RPMI8226 (cell line): ENCODE measurements at regions not wholly inside any gene's neighbourhood (a gene's known extent, or its start where the extent isn't known, plus 50 kb on each side); places are given as distances from the start of the nearest gene placed in this dataset.
A peak's percentile ranks its signal among the peaks of the same experiment; 100 is the strongest.

Experiments
- DNase-seq: peaks from one replicate; pipeline ENCODE4 v3.0.0-alpha.2; 2015

DNA sequence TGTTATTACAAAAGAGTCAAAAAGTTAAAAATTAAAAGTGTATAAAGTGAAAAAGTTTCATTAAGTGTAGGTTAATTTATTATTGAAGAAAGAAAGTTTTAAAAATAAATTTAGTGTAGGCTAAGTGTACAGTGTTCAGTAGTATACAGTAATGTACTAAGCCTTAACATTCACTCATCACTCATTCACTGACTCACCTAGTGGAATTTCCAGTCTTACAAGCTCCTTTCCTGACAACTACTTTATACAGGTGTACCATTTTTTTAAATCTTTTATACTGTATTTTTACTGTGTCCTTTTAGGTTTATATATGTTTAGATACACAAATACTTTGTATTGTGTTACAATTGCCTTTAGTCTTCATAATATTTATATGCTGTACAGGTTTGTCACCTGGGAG is 530.2 kb upstream of the FAM174A start:
- DNase-seq: no peak

DNA sequence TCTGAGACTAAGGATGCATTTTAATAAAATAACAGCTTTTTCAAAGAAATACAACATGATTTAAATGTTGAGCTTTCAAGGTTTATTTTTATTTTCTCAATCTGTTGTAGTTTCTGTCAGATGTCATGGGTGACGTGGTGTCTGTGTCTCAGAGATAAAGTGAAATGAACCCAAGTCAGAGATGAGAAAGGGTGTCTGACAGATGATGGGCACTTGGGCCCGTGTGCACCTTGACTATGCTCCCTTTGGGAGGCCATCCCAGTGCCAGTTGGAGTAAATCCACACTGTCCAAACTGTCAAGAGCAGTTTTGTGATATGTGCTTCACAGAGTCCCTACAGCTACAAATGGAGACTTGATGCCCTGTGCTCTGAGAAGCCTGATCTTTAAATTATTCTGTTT is 536.9 kb upstream of the FAM174A start:
- DNase-seq: no peak

- no peak for DNase-seq
Measured at GRCh38 chr5:99995407-99995806, 539.8 kb upstream of the FAM174A start.

GRCh38 chr5:99973779-99974178 is 561.4 kb upstream of the FAM174A start:
- DNase-seq: no peak

DNA sequence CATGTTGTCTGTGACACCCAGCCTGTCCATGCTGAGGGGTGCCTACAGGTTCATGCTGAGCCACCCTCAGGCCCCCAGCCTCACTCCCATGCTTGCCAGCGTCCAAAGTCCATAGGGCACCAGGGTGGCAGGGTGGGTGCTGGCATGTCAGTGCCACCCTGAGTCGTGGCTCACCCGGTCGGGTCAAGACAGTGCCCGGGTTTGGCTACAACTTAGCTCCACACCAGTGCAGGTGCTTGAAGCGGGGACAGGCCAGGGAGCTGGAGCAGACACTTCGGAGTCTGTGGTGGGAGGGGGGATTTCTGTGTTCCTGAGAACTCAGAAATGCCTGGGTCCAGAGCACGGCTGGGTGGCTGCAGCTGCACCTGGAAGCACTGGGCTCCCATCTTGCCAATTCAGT is 579.2 kb upstream of the FAM174A start:
- DNase-seq: no peak

DNA sequence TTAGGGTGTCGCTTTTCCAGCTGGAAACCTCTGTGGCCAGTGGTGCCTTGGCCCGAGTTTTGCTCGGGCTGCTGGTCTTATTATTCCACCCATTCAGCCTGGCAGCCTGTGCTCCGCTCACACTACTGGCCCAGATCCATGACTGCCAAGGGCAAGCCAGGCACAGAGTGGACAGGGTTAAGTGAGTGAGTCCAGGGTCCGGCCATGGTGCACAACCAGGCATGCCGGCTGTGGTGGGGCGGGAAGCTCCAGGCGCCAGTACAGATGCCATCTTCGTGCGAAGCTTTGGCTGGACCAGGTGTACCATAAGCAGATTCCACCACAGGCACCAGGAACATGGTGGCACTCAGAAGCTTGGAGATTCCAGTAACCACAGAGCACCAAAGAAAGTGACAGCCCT is 580.2 kb upstream of the FAM174A start:
- no peak for DNase-seq

GRCh38 chr5:99949969-99950524 is 585.1 kb upstream of the FAM174A start:
- DNase-seq: no peak

DNA sequence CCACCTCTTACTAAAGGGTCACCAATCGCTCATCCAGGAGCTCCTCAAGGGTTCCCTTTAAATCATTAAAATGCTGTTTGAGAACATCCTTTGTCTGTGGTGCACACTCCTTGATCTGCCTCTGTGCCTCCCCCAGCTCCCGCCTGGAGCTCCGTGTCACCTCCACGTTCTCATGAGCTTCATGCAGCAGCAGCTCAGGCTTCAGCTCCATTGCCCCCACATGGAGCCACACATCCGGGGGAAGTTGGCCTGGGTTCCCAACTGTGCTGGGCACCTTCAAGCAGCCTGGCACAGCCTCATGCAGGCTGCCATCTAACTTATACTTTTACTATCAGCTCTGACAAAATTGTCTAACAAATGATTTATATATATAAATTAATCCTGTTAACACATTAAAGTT is 585.8 kb upstream of the FAM174A start:
- no peak for DNase-seq

- no peak for DNase-seq
Measured at GRCh38 chr5:99948850-99949249, 586.3 kb upstream of the FAM174A start.

GRCh38 chr5:99945478-99946442 is 589.4 kb upstream of the FAM174A start:
- DNase-seq: peak; percentile 16

- no peak for DNase-seq
Measured at GRCh38 chr5:99940540-99940939, 594.6 kb upstream of the FAM174A start.

GRCh38 chr5:99936911-99937310 is 598.3 kb upstream of the FAM174A start:
- DNase-seq: no peak

- no peak for DNase-seq
Measured at GRCh38 chr5:99929806-99930135, 605.4 kb upstream of the FAM174A start.

DNA sequence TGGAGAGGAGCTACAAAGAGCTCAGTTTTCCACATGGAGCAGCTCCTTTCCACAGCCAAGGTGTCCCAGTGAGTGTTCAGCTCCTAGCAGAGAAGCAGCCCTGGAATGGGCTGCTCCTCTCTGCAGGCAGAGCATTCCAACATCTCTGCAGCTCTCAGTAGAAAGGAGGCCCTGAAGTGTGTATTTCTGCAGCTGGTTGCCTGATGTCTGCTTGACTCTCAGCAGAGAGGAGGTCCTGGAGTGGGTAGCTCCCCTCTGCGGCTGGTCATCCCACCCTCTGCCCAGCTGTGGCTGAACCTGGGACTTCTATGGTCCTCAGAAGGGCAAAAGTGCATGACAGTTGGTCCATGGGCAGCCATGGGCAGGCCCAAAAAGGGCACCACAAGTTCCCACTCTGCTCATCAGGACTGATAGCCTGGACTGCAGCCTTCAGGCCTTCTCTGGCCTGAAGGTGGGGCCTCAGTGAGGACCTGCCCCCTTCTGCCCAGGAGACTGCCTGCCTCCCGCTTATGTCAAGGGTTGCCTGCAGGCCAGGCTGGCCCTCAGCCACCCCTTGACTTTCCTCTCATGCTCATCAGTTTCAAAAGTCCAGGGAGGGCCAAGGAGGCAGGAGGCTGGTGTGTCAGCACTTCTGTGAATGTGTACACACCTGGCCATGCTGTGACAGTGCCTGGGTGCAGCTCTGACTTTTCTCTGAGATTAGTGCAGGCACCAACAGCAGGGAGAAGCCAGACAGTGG is 605.9 kb upstream of the FAM174A start:
- DNase-seq: peak; percentile 62

GRCh38 chr5:99928490-99928889 is 606.7 kb upstream of the FAM174A start:
- DNase-seq: peak; percentile 43

DNA sequence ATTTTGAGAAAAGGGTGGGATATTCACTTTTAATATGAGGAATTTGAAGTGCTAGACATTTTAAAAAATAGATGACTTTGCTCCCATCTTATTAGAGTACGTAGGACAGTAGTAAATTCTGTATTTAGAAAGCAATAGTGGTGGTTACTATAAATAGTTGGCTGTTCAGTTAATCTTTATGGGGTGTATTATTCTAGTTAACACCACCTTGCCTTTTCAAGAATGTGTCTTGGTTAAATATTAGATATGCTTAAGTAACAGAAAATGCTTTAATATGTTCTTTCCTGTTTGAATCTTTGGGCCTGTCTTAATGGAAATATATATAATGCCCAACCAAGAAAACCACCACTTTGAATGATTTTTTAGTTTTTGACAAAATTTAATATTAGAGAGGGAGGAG is 608.7 kb upstream of the FAM174A start:
- no peak for DNase-seq

- no peak for DNase-seq
Measured at GRCh38 chr5:99922386-99922785, 612.8 kb upstream of the FAM174A start.

DNA sequence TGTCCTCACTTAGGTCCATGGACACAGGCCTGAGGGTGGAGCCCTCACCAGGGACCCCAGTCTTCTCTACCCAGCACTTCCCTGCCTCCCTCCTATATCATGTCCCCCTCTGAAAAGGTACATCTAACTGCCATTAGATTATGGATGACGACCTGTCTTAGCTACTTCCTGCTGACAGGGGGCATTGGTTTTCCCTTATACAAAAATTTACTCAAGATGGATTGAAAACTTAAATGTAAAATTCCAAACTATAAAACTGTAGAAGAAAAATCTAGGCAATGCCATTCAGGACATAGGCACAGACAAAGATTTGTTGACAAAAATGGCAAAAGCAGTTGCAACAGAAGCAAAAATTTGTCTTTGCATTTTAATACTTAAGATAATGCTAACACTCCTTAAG is 623.2 kb upstream of the FAM174A start:
- DNase-seq: no peak

DNA sequence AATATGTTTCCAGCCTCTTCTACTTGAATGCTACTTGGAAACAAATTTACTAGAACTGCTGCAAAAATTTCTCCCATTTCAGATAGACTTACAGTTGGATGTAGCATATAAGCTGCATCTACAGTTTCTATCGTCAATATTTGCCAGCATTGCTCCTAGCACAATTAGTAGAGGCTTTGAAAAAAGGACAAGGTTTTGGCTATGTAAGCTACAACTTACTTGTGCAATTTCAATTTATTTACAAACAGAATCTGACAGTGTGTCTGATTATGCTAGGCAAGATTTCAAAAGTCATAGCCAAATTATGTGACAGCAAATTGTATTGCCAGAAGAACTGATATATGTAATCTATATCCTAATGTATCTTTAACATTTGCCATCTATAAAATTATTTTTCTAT is 628.4 kb upstream of the FAM174A start:
- no peak for DNase-seq

- DNase-seq: no peak
Measured at GRCh38 chr5:99901972-99902371, 633.2 kb upstream of the FAM174A start.

GRCh38 chr5:99900302-99900852 is 634.8 kb upstream of the FAM174A start:
- no peak for DNase-seq

DNA sequence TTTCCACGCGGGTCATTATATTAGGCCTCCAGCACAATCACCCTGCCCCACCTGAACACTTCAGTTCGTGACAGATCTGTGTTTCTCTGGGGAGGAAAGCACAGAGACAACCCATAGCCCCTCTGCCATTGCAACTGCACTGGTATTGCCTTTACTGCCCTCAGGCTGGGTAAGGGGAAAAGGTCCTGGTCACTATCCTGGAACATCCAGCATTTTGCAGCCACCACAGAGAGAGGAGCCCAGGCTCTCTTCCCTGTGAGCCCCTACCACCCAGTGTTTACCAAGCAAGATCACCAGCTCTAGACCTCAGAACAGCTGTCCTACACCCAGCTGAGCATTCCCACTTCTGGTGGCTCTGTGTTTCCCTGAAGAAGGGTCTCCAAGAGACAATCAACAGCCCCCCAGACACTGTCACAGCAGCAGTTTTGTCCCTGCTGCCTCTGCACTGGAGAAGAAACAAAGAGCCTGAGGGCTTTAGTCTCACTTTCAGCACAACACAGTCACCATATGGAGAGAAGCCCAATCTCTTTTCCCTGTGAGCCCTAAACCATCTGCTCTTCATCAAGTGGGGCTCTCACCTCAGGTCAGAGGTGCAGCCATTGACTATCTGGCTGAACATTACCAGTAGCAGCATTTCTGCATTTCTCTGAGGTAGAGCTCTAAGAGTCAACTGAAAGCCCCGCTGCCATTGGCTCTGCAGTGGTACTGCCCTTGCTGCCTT is 655.2 kb upstream of the FAM174A start:
- DNase-seq: no peak

- DNase-seq: no peak
Measured at GRCh38 chr5:99878830-99879229, 656.3 kb upstream of the FAM174A start.
